NCI-H2227 (cell line): ENCODE measurements at regions not wholly inside any gene's neighbourhood (a gene's known extent, or its start where the extent isn't known, plus 50 kb on each side); places are given as distances from the start of the nearest gene placed in this dataset.

Source experiments
- DNase-seq: peaks from one replicate; lab custom pipeline; 2025; ENCODE audit not compliant: unreplicated experiment; lab: John Stamatoyannopoulos, UW

DNA sequence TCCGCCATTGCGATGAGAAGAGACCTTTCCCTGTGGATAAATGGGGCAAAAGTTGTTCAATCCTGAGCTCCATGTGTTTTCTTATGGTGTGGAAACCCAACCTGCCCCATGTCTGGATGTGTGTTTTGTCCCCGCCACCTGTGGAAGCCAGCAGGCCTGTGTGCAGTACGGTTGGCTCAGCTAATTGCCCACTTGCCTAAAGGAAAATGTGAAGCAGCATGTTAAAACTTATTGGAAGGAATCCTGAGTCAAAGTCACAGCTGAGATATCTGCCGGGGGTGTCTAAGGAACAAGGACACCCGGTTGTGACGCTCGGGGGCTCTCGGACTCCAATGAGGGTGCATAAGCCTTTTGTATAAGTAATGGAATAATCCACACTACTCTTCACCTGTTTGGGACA is 361.1 kb upstream of the IRX1 start:
- DNase-seq, result no peak

GRCh38 chr5:3230941-3231340 is 364.7 kb upstream of the IRX1 start:
- no peak for DNase-seq

- no peak for DNase-seq
These were observed 365.4 kb upstream of the IRX1 start for GRCh38 chr5:3230254-3230653.

DNA sequence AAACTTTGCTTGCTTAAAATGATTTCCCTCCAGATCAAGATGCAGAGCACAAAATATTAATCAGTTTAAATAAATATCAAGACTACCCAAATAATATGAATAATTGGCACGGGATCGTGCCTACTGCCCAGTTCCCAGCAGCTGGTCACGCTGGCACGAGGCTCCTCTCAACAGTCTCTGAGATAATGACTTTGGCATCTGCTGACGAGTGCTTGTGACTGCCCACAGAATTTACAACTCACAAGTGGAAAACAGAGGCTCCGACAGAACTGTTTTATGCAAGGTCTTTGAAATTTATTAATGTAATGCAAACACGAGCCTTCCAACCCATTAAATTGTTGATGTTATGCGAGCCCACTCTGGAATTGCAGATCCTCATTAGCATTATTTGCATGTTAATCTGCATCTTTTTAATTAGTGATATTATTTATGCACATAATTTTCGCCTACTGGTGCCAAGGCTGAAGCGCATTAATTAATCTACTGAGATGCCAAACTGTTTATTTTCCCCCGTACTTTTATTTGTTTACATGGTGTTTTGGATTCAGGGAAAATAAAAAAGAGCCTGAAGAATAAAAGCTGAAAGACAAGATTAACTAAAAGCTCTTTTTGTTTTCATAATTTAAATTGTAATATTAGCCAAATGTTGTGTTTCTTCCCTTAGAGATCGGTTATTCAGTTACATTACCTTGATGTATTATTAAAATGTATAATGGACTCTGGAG is 369.3 kb upstream of the IRX1 start:
- DNase-seq, result no peak

DNA sequence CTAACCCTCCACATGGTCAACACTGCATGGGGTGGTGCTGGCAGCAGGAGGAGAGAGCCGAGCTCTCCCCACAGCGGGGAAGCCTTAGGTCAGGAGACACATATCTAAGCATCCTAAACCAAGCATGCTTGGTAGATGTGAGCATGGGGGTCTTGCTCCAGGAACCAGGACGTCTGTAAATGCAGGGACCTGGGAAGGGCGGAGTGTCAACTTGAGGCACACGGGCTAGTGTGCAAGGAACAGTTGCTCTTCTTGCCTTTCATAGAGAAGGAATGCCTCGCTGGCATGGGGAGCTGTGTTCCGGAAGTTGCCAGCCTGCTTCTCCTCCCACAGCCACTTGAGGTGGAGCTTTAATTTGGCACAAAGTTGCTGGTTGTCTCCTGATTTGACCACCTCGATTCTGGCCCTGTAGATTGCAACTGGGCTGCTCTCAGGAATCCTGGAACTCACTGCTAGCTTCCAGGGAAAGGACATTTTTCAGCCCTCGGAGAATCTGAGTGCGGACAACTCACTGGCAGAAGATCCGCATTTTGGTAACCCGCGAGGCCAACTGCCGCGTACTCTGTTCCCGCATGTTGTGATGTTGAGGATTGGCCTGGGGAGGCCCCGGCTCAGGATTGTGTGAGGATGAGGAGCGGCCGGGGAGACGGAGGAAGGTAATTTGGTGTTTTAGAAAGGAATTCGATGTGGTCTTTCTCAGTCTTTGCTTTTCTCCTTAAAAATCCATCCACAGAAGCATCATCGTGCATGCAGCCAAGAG is 370.3 kb upstream of the IRX1 start:
- no peak for DNase-seq

GRCh38 chr5:3222924-3223323 is 372.7 kb upstream of the IRX1 start:
- no peak for DNase-seq

- no peak for DNase-seq
These were observed 374.2 kb upstream of the IRX1 start for GRCh38 chr5:3221432-3221831.

- no peak for DNase-seq
These were observed 374.9 kb upstream of the IRX1 start for GRCh38 chr5:3220638-3221288.

GRCh38 chr5:3220201-3220600 is 375.4 kb upstream of the IRX1 start:
- DNase-seq, result no peak

DNA sequence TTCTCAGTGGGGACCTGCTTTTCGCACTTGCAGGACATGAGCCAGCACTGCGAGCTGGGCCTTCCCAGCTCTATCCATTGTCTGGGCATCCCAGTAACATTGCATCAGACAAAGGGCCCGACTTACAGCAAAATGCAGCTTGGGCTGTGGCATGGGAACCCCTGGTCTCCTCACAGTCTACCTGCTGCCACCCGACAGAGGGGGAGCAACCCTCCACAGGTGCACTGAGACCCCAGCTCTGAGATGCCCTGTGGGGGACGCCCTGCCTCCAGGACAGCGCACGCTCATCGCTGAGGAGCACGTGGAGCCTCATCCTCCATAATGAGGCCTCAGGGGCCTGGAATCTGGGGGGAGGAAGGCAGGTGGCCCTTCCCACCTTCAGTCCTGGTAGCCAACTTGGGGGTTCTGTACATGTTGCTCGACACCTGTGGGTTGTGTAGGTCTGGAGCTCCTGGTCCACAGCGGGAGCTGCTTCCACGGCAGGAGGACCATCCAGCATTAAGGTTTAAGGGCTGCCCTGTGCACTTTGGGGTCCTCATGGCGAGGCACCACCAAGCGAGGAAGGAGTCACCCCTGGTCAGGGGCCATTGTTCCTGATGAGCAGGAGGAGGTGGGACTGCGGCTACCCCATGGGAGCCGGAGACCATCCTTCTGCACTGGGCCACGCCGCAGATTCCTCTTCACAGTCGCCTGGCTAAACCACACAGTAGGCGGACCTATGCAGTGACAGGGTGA is 376.5 kb upstream of the IRX1 start:
- no peak for DNase-seq

DNA sequence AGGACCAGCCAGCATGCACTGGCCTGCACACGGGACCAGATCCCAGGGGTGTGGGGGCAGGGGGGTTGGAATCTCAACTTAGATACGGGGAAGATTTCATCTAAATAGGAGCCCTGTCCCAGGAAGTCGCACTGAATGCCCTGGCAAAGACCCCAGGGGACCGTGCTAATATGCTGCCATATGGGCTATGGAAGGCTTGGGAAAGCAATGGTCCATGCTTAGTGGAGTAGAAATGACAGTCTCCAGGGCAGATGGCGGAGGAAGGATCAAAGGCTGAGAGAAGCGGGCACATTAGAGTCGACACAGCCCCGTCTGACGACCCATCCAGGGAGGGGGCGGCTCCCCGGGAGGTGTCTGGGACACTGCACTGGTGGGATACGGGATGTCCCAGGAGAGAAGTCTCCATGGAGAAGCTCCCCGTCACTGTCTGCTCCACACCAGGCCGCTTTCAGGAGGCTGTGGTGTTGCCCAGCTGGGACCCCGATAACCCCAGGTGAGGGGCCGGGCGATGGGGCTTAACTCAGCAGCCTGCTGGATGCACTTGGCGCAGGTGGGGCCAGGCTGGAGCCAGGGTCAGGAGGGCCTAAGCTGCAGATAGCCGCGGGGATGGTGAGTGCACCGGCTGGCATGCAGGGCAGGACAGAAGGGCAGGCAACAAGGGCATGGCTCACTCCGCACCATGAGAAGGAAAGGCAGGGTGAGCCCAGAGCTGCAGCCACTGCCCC is 377.7 kb upstream of the IRX1 start:
- DNase-seq, result no peak

GRCh38 chr5:3217114-3217513 is 378.5 kb upstream of the IRX1 start:
- DNase-seq, result no peak

DNA sequence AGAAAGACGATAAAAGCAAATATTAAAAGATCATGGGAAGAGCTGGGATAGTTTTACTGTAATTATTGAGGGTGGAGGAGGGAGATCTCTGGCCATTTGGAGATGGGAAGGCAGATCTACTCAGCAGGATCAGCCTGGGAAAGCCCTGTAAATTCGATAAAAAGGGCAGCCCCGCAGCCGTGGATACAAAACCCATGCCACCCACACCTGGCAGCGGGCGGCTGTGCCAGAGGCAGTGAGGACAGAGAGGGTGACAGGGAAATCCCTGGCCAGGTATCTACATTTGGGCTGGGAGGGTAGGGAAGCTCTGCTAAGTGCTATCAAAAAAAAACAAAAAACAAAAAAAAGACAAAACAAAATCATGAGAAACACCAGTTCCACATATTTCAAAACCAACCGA is 379.2 kb upstream of the IRX1 start:
- no peak for DNase-seq

DNA sequence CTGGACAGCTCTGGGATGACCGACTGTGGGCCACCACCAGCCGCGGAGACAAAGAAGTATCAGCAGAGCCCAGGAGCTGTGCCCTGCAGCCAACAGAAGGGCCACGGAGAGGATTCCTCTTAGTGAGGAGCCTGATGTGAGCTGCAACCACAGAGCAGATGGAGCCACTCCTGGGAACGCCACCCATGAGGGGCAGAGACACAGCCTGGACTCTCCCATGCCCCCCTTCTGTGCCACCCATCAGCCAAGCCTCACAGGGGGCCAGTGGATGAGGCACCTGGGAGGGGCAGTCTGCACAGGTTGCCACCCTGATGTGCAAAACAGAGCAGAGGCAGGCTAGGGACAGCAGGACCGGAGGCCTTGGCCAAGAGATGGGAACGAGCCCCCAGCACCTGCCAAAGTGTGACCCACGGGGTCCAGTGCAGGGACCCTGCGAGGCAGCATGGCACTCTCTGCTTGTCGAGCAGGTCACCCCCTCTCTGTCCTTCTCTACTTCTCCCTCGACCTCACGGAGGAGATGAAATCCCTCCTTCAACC is 380.7 kb upstream of the IRX1 start:
- DNase-seq, result no peak

GRCh38 chr5:3214396-3214795 is 381.2 kb upstream of the IRX1 start:
- DNase-seq, result no peak

DNA sequence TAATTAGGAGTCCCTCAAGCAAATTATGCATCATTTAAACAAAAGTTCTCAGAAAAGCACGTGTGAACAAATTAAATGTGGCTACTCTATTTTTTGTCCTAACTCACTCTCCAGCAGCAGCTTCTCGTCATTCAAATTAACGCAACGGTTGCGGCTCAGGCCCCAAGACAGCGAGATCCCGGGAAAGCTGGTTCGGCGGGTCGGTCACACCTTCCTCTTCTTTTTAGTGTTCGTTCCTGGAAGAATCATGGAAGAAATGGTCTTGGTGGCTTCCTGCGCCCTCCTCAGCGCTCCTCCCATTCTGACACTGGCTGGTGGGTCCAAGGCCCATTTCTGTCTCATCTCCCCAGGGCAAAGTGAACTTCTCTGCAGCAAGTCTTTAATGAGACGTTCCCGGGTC is 382.8 kb upstream of the IRX1 start:
- DNase-seq, result no peak

DNA sequence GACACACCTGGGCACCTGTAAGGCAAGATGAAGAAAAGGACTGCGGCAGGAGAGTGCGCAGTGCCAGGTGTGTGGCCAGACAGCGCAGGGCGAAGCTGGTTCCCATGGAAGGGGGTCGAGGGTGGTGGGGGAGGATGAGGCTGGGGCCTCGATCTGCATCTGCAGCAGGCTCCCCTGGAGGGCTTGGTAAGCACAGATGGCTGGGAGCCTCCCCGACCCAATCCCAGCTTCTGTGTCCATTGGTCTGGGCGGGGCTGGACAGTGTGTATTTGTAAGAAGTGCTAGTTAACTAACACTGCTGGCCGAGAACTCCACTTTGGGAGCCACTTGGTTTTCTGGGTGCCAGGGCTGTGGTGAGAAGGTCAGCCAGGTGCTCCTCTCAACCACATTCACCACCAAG is 385.1 kb upstream of the IRX1 start:
- no peak for DNase-seq

GRCh38 chr5:3209918-3210317 is 385.7 kb upstream of the IRX1 start:
- DNase-seq, result no peak

DNA sequence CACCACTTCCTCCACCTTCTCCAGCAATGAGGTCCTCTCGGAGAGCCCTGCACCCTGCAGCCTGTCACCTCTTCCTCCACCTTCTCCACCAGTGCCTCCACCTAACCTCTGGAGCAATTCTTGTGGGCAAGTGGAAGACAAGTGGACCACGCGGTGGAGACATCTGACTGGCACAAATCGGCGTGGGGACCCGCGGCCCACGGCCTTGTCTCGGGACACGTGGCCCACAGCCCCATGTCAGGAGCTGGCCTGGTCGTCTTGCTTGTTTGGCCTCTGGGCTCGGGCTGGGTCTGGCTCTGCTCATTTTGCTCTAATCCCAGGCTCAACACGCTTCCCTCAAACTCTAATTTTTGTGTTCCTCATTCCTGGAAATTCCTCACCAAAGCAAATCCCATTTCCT is 393.1 kb upstream of the IRX1 start:
- DNase-seq, result no peak

DNA sequence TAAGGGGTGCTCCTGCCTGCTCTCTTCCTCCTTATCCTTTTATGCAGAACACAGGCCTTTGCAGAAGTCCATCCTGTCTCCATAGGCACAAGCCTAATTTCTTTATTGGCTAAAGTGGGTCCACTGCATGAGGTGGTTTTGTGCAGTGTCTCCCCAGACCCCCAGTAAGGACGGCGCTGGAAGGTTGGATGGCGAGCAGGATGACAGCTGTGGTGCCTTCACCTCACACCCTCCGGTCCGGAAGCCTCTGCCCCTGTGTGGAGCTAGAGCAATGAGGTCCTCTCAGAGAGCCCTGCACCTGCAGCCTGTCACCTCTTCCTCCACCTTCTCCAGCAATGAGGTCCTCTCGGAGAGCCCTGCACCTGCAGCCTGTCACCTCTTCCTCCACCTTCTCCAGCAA is 393.7 kb upstream of the IRX1 start:
- no peak for DNase-seq

- no peak for DNase-seq
These were observed 394.5 kb upstream of the IRX1 start for GRCh38 chr5:3201121-3201520.
